ENCODE measurements at regions not wholly inside any gene's neighbourhood (a gene's known extent, or its start where the extent isn't known, plus 50 kb on each side); places are given as distances from the start of the nearest gene placed in this dataset.

GRCh38 chr2:20930928-20931327 lies 108.0 kb upstream of the LDAH start:
- TF ChIP-seq CTCF (IDR thresholded peaks at IDR 0.05) (no peak), POLR2A (IDR thresholded peaks at IDR 0.05) (no peak)
